WTC11 (cell line): ENCODE measurements at regions not wholly inside any gene's neighbourhood (a gene's known extent, or its start where the extent isn't known, plus 50 kb on each side); places are given as distances from the start of the nearest gene placed in this dataset.

Experiments used
- CTCF ChIP-seq: fragments of 200-600 bp; IDR thresholded peaks from 2 replicates; pipeline ENCODE4 v1.8.0; 2022; ENCODE audit warnings: antibody characterized with exemption
- OVOL2 ChIP-seq: fragments of 250-450 bp; sonication (Bioruptor Pico); IDR thresholded peaks from 2 replicates; pipeline ENCODE4 v1.9.0; 2021; ENCODE audit warnings: mild to moderate bottlenecking, borderline replicate concordance
- ZNF121 ChIP-seq: sonication (generic); formaldehyde crosslinking; IDR thresholded peaks from 2 replicates; pipeline ENCODE4 v1.8.0; 2023; ENCODE audit warnings: missing genetic modification reagents
- ZNF671 ChIP-seq: fragments of 250-450 bp; sonication (Bioruptor Pico); IDR thresholded peaks from 2 replicates; pipeline ENCODE4 v1.8.0; 2021; ENCODE audit warnings: mild to moderate bottlenecking

- TF ChIP-seq ZNF121 (no peak), OVOL2 (no peak), ZNF671 (CRISPR knock-in tag) (no peak), CTCF (no peak)
Measured at GRCh38 chr12:70032076-70032475, 207.0 kb downstream of the MYRFL start.
